Spleen (tissue), 7 donors: ENCODE measurements at regions not wholly inside any gene's neighbourhood (a gene's known extent, or its start where the extent isn't known, plus 50 kb on each side); places are given as distances from the start of the nearest gene placed in this dataset.

Experiments used
- CTCF ChIP-seq, 11 experiments: fragments of 200-600 bp in 7 of 11; fragments of 450-650 bp in 4 of 11; sonication (generic) in 4 of 11; IDR thresholded peaks in 8 of 11; conservative IDR thresholded peaks in 3 of 11; 1 replicate in 7 of 11; 2 replicates in 4 of 11; pipeline versions ENCODE4 v1.4.0 to v1.8.0; 2016 to 2021; ENCODE audit warnings: antibody characterized with exemption in 11 of 11, inconsistent platforms in 4 of 11, mild to moderate bottlenecking in 1 of 11
- POLR2A ChIP-seq, 3 donors: fragments of 450-650 bp; IDR thresholded peaks; one replicate each; pipeline ENCODE4 v1.5.1; 2017; ENCODE audit warnings: antibody characterized with exemption in 3 of 3, mild to moderate bottlenecking in 1 of 3
- donor health status: DM: no; HTN: no; CAD: no; lungs with moderate emphysema.
- donor health status: DM: no; HTN: no; CAD: no.
- donor health status: DM: no; HTN: no; CAD: no.

DNA sequence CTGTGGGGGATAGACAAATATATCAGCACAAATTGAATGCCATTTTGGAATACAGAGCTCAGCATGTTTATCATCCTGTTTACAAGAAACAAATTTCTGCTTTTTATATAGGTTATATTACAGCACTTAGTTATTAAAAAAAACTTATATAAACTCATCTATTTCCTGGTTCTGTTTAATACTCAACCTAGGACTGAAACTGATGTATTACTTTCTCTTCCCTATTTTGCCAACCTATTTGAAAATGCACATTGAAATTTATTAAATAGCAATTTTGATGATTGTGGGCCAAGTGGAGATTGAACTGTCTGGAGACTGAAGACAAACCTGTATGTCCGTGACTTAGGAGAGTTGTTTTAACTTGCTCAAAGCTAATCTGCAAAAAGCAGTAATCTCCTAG lies 288.3 kb upstream of the ANO3 start:
- TF ChIP-seq POLR2A (IDR thresholded peaks at IDR 0.05), result no peak
- TF ChIP-seq CTCF (IDR thresholded peaks at IDR 0.05 in 8 of 11, conservative IDR thresholded peaks at IDR 0.05 in 3 of 11), result no peak
